ENCODE measurements at regions not wholly inside any gene's neighbourhood (a gene's known extent, or its start where the extent isn't known, plus 50 kb on each side); places are given as distances from the start of the nearest gene placed in this dataset.
"Not testable (repeated sequence)": the region's sequence is repeated elsewhere in the genome, so short reads cannot be mapped to it uniquely, and the experiment has no call there.

DNA sequence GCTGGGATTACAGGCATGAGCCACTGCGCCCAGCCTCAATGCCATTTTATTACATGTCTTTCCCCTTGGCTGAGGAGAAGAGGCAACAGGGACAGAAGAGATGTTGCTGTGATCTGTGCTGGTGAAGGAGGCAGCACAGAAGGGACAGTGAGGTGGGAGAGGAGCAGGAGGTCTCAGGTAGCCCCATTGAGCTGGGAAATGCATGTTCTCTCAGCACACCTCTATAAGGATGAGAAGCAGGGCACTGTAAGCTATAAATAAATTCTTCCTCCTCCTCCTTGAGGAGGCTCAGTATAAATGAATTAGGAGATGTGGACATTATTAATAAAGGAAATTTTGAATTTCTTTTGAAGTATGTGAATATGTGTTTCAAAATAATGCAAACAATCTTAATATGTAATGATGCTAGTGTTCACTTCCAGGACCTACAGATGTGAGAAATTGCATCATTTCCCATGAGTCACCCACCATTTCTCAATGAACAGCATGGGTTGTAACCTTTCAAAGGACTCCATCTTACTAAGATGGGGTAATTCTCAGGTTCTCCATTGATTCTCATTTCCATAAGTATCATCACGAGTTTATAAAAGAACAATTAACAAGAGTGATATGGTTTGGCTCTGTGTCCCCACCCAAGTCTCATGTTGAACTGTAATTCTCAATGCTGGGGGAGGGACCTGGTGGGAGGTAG is 88.9 kb upstream of the ODAD2 start:
- Histone ChIP-seq H3K79me2 (ENCODE audit: insufficient read depth, low read length) (no peaks in the 10 kb centered on the region), H2AFZ (ENCODE audit: low read length) (no peak overlapping the region), H3K9me3 (ENCODE audit: low read length) (no peaks in the 10 kb centered on the region), H3K9ac (ENCODE audit: low read length) (no peak overlapping the region), H3K4me3 (ENCODE audit: low read depth, low read length, poor library complexity, severe bottlenecking) (no peak overlapping the region), H3K4me2 (ENCODE audit: low read length) (no peak overlapping the region), H3K4me1 (ENCODE audit: insufficient read depth, low read length, severe bottlenecking) (no peaks in the 10 kb centered on the region), H3K27ac (ENCODE audit: low read depth, low read length, poor library complexity, severe bottlenecking) (no peak overlapping the region), H3K36me3 (ENCODE audit: insufficient read depth, low read length) (no peaks in the 10 kb centered on the region), H3F3A (ENCODE audit: insufficient read depth, low read length) (no peaks in the 10 kb centered on the region), H3K9me2 (ENCODE audit: low read depth, low read length) (no peaks in the 10 kb centered on the region), H4K20me1 (ENCODE audit: insufficient read depth, low read length) (no peaks in the 10 kb centered on the region), H3K27me3 (ENCODE audit: insufficient read depth, low read length) (no peaks in the 10 kb centered on the region)
- no peak for TF ChIP-seq EZH2 (IDR thresholded peaks at IDR 0.05; ENCODE audit: borderline replicate concordance, low read length)
- TF ChIP-seq, protein P1, sequence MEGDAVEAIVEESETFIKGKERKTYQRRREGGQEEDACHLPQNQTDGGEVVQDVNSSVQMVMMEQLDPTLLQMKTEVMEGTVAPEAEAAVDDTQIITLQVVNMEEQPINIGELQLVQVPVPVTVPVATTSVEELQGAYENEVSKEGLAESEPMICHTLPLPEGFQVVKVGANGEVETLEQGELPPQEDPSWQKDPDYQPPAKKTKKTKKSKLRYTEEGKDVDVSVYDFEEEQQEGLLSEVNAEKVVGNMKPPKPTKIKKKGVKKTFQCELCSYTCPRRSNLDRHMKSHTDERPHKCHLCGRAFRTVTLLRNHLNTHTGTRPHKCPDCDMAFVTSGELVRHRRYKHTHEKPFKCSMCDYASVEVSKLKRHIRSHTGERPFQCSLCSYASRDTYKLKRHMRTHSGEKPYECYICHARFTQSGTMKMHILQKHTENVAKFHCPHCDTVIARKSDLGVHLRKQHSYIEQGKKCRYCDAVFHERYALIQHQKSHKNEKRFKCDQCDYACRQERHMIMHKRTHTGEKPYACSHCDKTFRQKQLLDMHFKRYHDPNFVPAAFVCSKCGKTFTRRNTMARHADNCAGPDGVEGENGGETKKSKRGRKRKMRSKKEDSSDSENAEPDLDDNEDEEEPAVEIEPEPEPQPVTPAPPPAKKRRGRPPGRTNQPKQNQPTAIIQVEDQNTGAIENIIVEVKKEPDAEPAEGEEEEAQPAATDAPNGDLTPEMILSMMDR (IDR thresholded peaks at IDR 0.05; ENCODE audit: low read length), result no peak

DNA sequence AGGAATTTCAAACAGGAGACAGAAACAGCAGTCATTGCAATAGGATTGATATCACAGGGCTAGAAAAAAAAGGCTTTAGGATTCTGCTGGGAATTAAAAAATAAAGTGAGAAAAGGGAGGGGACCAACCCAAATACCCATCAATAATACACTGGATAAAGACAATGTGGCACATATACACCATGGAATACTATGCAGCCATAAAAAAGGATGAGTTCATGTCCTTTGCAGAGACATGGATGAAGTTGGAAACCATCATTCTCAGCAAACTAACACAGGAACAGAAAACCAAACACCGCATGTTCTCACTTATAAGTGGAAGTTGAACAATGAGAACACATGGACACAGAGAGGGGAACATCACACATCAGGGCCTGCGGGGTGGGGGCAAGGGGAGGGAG is 86.9 kb upstream of the ODAD2 start:
- not testable (repeated sequence) for H3K4me3 ChIP-seq (ENCODE audit: low read depth, low read length, poor library complexity, severe bottlenecking); H3K9ac ChIP-seq (ENCODE audit: low read length); H3K27ac ChIP-seq (ENCODE audit: low read depth, low read length, poor library complexity, severe bottlenecking); H3K4me2 ChIP-seq (ENCODE audit: low read length); H3K9me2 ChIP-seq (ENCODE audit: low read depth, low read length); H4K20me1 ChIP-seq (ENCODE audit: insufficient read depth, low read length); H3K36me3 ChIP-seq (ENCODE audit: insufficient read depth, low read length); H3K9me3 ChIP-seq (ENCODE audit: low read length); H3K4me1 ChIP-seq (ENCODE audit: insufficient read depth, low read length, severe bottlenecking); H3K79me2 ChIP-seq (ENCODE audit: insufficient read depth, low read length); H3F3A ChIP-seq (ENCODE audit: insufficient read depth, low read length); H2AFZ ChIP-seq (ENCODE audit: low read length); H3K27me3 ChIP-seq (ENCODE audit: insufficient read depth, low read length)

DNA sequence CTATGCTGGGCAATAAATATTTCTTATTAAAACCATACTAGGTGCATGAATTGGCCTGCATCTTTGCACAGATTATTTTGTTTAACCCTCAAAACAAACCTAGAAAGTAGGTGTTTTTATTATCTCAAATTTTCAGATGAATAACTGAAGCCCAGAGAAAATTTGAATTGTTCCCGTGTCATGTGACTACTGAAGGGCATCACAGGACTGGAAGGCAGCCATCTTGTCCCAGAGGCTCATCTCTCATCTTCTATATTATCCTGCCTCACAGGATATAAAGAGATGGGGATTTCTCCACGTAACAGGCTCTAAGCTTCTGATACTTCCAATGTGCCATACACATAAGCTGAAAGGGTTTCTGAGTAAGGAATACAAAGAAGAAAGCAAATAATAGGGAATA is 84.0 kb upstream of the ODAD2 start:
- H3K4me1 ChIP-seq (ENCODE audit: insufficient read depth, low read length, severe bottlenecking), result no peaks in the 10 kb centered on the region
- H3K4me2 ChIP-seq (ENCODE audit: low read length), result no peak overlapping the region
- no peaks in the 10 kb centered on the region for H3K9me2 ChIP-seq (ENCODE audit: low read depth, low read length)
- H3F3A ChIP-seq (ENCODE audit: insufficient read depth, low read length), result no peaks in the 10 kb centered on the region
- H3K27me3 ChIP-seq (ENCODE audit: insufficient read depth, low read length), result no peaks in the 10 kb centered on the region
- H4K20me1 ChIP-seq (ENCODE audit: insufficient read depth, low read length), result no peaks in the 10 kb centered on the region
- H3K9ac ChIP-seq (ENCODE audit: low read length), result no peak overlapping the region
- no peaks in the 10 kb centered on the region for H3K9me3 ChIP-seq (ENCODE audit: low read length)
- H3K36me3 ChIP-seq (ENCODE audit: insufficient read depth, low read length), result no peaks in the 10 kb centered on the region
- H2AFZ ChIP-seq (ENCODE audit: low read length), result no peak overlapping the region
- no peak overlapping the region for H3K27ac ChIP-seq (ENCODE audit: low read depth, low read length, poor library complexity, severe bottlenecking)
- H3K79me2 ChIP-seq (ENCODE audit: insufficient read depth, low read length), result no peaks in the 10 kb centered on the region
- TF ChIP-seq, protein P1 (IDR thresholded peaks at IDR 0.05; ENCODE audit: low read length), result no peak
- no peak for TF ChIP-seq EZH2 (IDR thresholded peaks at IDR 0.05; ENCODE audit: borderline replicate concordance, low read length)
- no peak overlapping the region for H3K4me3 ChIP-seq (ENCODE audit: low read depth, low read length, poor library complexity, severe bottlenecking)

DNA sequence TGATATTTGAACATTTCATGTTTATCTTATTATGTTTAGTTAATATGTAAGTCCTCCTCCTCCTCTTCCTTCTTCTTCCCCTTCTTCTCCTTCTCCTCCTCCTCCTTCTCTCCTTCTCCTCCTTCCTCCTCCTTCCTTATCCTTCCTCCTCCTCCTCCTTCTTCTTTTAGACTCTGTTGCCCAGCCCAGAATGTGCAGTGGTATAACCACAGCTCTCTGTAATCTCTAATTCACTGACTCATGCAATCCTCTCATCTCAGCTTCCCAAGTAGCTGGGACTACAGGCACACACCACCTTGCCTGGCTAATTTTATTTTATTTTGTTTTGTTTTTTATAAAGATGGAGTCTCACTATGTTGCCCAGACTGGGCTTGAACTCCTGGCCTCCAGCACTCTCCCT is 83.4 kb upstream of the ODAD2 start:
- H3K79me2 ChIP-seq (ENCODE audit: insufficient read depth, low read length), result no peaks in the 10 kb centered on the region
- H3K9ac ChIP-seq (ENCODE audit: low read length), result no peak overlapping the region
- H3K9me3 ChIP-seq (ENCODE audit: low read length), result no peaks in the 10 kb centered on the region
- no peak overlapping the region for H3K4me2 ChIP-seq (ENCODE audit: low read length)
- no peaks in the 10 kb centered on the region for H3K9me2 ChIP-seq (ENCODE audit: low read depth, low read length)
- no peaks in the 10 kb centered on the region for H3F3A ChIP-seq (ENCODE audit: insufficient read depth, low read length)
- no peak overlapping the region for H3K4me3 ChIP-seq (ENCODE audit: low read depth, low read length, poor library complexity, severe bottlenecking)
- no peak overlapping the region for H2AFZ ChIP-seq (ENCODE audit: low read length)
- H3K27ac ChIP-seq (ENCODE audit: low read depth, low read length, poor library complexity, severe bottlenecking), result no peak overlapping the region
- no peaks in the 10 kb centered on the region for H3K4me1 ChIP-seq (ENCODE audit: insufficient read depth, low read length, severe bottlenecking)
- H4K20me1 ChIP-seq (ENCODE audit: insufficient read depth, low read length), result no peaks in the 10 kb centered on the region
- H3K36me3 ChIP-seq (ENCODE audit: insufficient read depth, low read length), result no peaks in the 10 kb centered on the region
- no peaks in the 10 kb centered on the region for H3K27me3 ChIP-seq (ENCODE audit: insufficient read depth, low read length)
- TF ChIP-seq, protein P1 (IDR thresholded peaks at IDR 0.05; ENCODE audit: low read length), result no peak
- no peak for TF ChIP-seq EZH2 (IDR thresholded peaks at IDR 0.05; ENCODE audit: borderline replicate concordance, low read length)

Measured in OCI-LY1 (cell line).